Embryonic facial prominence (tissue), 1 donor: ENCODE measurements at regions not wholly inside any gene's neighbourhood (a gene's known extent, or its start where the extent isn't known, plus 50 kb on each side); places are given as distances from the start of the nearest gene placed in this dataset.
"Not testable (repeated sequence)": the region's sequence is repeated elsewhere in the genome, so short reads cannot be mapped to it uniquely, and the experiment has no call there.

Experiments used
- DNase-seq: peaks from one replicate; pipeline ENCODE4 v3.0.0-alpha.2; 2016; ENCODE audit errors: extremely low spot score

DNA sequence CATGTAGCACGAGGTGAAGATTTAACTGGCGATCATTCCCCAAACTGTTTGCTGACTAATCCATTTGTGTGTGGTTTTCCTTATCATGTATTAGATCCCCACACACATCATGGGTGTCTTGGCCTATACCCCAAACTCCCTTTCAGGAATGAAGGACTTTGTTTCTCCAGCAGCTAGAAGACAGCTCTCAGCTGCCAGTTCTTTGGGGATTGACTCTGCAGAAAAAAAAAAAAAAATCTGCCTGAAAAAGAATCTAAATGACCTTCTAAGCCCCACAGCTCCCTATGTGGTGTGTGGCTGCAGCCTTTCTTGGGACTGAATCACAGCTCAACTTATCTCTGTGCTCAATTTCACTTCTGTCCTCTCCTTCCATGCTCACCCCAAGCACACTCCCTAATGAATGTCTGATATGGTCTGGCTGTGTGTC is 256.3 kb upstream of the DUSP10 start:
- no peak for DNase-seq

DNA sequence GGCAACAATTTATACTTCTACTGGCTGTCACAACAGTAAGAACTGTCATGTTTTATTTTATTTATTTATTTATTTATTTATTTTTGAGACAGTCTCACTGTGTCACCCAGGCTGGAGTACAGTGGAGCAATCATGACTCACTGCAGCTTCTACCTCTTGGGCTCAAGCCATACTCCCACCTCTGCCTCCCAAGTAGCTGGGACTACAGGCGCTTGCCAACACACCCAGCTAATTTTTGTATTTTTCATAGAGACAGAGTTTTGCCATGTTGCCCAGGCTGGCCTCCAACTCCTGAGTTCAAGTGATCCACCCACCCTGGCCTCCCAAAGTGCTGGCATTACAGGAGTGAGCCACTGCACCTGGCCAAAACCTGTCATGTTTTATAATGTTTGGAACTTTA is 255.1 kb upstream of the DUSP10 start:
- not testable (repeated sequence) for DNase-seq

DNA sequence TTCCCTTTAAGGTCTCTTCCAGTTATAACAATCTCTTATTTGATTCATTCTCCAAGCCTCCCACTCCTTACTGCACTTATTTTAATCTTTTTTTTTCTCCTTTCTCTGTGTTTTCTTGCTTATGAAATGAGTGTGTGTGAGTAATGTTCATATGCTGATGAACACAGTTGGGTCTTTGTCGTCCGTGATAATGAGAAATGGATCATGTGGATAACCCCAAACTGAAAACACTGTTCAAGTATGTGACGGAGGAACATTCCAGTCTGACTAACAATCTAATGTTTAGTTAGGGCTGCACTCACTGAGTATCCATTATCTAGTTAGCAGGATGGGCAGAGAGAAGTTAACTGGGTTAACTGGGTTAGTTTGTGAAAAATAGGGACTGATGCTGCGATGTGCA is 253.1 kb upstream of the DUSP10 start:
- no peak for DNase-seq

DNA sequence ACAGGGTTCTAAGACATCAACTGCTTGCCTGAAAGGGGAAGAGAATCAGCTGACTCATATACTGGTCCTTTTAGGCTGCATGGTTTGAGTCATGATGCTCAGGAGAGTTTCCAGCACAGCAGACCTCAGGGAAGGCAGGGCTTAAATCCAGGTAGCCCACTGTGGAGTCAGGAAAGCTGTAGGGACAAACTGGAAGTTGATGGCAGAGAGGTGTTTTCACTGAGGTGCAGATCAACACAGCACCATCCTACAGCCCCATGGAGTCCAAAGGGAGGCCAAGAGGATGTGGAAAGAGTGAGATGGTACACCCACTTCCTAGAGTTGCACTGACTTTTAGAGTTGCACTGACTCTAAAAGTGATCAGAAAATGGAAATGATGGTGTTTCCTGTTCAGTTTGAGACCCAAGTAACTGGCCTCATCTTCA is 252.4 kb upstream of the DUSP10 start:
- no peak for DNase-seq

DNA sequence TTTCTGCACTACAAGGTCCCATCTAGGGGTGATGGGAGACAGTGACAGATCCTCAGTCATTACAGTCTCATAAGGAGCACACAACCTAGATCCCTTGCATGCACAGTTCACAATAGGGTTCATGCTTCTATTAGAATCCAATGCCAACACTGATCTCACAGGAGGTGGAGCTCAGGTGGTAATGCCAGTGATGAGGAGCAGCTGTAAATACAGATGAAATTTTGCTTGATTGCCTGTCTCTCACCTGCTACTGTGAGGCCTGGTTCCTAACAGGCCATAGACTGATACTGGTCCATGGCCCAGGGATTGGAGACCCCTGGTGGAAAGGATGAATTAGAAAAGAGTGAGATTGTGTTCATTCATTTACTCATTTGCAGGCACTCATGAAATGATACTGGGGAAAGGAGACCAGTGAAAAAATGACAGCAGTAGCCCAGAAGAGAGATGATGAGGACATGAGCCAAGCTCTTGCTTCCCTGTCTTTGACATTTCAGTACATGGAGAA is 251.6 kb upstream of the DUSP10 start:
- no peak for DNase-seq

DNA sequence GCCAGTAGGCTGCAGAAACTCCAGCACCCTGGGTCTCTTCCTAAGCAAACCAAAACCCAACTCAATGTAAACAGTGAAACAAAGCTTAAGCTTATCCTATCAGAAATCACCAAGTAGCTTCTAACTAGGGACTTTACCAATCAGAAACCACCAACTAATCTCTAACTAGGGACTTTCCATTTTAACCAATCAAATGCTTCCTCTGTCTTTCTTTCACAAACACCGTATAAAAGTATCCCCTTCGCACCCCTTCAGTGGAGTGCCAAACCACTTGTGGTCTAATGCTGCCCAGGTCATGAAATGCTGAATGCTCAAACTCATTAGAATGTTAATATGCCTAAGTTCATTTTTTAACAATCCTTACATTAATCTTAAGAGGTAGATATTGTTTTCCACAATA is 250.5 kb upstream of the DUSP10 start:
- DNase-seq = no peak

DNA sequence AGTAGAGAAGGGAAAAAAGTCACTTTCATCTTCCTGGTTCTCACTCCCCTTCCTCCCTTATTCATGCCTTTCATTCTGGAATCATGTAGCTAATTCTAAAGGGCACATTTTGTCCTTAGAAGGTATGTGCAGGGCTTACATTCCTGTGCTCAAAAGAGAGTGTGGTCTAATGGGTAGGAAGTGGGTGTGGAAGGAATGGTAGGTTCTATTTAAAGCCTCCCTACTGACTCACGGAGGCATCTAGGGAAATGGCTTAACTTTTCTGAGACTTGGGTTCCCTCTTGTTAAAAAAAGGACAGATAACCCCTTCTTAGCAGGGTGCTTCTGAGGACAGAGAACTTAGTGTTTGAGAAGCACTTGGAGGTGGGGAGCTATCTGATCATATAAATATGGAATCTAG is 249.3 kb upstream of the DUSP10 start:
- no peak for DNase-seq

DNA sequence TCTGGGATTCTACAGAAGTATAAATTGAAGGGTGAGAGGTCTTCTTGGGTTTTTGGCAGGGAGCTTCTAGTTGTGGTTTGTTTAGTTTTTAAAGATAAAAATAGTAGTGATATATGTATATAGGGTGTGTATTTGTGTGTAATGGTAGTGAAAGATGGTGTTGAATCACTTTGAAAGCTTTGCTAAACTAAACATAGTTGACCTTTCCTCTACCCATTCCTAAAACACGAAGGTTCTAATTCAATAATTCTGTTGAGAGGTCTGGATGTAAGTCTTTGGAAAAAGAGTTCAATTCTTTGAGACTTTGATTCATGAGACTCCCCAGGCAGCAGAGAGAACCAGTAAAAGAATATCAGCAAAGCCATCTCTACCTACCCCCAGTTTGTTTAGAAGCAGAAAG is 247.9 kb upstream of the DUSP10 start:
- DNase-seq = no peak

DNA sequence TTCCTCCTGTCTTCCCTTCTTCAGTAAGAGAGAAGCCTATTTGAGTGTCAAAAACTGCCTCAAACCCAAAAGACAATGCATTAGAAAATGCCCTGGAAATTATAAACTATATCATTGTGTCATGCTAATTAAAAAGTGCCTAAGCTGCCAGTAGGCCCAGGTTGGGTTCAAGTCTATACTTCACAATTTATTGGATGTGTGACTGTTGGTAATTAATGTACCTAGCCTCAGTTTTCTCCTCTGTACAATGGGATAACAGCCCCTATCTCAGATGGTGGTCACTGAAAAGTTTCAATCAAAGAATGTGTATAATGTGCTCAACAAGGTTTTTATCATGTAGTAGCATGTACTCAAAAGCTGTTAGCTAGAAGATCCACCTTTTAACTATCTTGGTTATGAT is 246.9 kb upstream of the DUSP10 start:
- DNase-seq = no peak

DNA sequence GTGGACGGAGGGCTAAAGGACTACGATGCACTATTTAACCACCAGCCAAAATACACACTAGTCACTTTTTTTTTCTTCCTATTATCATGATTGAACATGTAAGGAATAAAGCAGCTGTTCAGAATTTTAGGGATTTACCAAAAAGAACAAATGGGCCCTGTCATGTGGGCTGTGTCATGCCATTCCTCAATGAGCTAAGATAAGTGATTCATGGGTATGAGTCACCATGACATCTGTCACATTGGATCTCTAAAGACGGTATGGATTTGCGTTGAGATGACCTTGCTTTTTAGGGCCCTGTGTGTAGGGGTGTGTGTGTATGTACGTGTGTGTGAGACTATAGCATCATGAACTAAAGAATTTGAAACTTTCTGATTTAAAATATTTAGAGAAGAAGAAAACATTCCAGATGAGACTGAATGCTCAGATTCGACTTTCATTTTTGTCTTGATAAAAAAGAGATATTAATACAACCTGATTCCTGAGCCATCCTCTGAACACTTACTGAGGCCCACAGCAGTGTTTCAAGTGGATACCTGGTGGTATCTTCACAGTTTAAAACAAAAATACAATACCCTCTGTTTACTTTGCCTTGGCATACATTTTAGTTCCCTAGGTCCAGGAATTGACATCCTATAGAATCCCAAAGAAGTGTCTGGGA is 246.1 kb upstream of the DUSP10 start:
- no peak for DNase-seq

DNA sequence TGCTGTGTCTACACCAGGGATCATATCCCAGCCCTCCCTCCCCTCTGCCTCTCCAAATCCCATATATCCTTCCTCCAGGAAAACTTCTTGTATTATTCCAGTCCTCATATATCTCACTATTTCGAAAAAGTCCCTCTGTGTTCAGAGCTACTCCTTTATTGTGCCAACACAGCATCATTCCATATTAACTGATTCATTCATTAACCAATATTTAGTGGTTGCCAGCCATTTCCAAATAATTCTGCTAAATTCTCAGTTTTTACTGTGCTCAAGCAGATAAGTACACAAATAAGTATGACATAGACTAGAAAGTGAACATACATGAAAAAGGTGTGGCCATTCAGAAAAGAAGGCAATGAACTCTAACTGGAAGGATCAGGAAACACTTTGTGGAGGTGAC is 241.6 kb upstream of the DUSP10 start:
- no peak for DNase-seq

DNA sequence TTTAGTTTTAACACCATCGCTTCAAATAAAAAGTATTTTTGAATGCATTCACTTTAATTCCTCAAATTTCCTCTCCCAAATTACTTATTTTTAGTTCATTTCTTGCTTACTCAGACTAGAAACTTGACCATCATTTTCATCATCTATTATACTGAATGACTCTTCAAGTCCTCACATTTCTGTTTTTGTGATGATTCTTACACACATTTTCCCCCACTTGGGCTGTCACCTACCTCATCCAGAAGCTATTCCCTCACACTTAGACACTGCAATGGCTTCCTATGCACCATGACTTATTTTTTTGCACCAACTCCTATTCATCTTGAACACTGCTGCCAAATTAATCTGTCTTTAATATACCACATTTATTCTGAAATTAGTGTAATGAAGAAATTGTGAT is 239.6 kb upstream of the DUSP10 start:
- no peak for DNase-seq

DNA sequence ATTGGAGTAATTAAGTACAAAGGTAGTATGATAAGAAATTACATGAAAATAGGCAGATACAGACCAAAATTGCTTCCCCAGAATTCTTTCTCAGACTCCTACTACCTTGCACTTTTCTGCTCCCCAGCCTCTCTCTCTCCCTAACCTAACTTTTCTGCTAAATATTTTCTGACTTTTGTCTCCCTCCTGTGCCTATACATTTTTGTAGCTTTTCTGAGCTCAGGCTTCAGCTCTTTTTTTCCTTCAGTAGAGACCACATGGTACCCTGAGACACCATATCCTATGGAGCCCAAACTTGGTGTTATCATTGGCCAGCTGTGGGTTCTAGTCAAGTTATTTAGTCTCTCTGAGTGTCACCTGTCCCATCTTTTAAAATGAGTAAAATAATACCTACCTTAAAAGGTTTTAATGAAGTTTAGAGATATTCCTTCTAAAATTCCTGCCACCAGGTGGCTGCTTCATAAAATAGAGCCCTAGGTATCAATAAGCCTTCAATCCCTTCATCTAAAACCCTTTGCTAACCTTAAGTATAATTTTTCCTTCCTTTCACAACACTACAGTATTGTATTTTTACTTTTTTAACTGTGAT is 237.6 kb upstream of the DUSP10 start:
- DNase-seq = no peak

DNA sequence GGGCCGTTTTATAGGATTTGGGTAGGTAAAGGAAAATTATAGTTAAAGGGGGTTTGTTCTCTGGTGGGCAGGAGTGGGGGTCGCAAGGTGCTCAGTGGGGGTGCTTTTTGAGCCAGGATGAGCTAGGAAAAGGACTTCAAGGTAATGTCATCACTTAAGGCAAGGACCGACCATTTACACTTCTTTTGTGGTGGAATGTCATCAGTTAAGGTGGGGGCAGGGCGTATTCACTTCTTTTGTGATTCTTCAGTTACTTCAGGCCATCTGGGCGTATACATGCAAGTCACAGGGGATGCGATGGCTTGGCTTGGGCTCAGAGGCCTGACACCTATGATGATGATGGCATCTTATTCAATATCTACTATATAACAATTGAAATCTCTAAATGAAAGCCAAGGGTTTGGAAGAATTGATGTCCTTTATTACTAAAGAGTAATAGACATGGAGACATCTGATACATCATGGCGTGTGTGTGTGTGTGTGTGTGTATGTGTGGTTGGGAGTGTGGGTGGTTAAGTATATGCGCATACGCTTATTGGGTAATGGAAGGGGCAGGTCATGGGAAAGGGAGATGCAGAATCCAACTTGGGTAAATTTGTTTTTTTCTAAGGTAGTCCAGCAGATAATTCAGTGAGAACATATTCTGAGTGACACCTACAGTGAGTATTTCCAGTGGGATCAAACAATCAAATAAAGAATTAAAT is 236.9 kb upstream of the DUSP10 start:
- DNase-seq = not testable (repeated sequence)

DNA sequence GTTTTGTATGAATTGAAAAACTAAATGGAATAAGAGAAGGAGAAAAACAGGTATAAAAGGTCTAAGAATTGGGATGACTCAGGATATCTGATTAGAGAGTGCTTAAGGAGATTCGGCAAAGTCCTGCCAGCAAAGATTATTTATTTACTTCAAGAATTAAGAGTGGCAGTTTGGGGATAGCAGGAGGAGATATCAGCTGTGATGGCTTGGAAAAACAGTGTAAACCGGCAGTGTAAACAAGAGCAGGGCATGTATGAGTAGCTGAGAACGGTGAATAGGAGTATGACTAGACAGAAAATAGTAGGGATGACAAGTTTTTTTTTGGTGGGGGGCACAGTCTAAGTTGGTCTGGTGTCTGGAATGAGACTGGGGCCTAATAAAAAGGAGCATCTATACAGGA is 231.9 kb upstream of the DUSP10 start:
- DNase-seq = not testable (repeated sequence)

DNA sequence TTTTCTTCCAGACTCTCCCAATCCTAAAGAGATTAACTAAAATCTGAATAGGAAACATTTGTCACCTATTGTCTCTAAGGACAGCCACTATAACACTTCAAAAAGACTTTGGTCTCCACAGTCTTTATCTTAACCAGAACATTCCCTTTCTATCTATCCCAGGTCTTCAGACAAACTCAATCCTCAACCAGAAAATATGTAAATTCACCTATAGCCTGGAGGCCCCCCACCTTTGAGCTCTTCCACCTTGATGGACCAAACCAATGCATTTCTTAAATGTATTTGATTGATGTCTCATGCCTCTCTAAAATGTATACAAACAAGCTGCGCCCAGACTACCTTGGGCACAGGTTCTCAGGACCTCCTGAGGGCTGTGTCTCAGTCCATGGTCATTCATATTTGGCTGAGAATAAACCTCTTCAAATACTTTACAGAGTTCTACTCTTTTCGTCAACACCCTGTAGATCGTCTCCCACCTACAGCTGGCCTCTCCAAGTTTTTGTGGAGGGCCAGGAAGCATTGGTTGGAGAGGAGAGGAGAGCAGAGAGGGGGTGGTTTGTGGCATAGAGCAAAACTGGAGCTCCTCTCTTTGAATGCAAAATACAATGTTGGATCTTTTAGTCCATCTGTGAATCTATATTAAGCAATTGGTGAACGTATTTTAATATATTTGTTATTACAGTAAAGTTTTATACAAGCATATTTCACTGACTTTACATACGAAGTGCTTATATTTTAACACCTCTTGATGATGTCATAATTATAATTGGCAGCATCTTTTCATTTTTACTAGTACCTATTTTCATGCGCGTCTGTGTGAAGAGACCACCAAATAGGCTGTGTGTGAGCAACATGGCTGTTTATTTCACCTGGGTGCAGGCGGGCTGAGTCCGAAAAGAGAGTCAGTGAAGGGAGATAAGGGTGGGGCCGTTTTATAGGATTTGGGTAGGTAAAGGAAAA is 230.7 kb upstream of the DUSP10 start:
- DNase-seq = no peak

DNA sequence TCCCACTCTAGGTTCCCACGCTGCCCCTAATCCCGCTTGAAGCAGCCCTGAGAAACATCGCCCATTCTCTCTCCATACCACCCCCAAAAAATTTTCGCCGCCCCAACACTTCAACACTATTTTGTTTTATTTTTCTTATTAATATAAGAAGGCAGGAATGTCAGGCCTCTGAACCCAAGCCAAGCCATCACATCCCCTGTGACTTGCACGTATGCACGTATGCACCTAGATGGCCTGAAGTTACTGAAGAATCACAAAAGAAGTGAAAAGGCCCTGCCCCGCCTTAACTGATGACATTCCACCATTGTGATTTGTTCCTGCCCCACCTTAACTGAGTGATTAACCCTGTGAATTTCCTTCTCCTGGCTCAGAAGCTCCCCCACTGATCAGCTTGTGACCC is 229.1 kb upstream of the DUSP10 start:
- not testable (repeated sequence) for DNase-seq

DNA sequence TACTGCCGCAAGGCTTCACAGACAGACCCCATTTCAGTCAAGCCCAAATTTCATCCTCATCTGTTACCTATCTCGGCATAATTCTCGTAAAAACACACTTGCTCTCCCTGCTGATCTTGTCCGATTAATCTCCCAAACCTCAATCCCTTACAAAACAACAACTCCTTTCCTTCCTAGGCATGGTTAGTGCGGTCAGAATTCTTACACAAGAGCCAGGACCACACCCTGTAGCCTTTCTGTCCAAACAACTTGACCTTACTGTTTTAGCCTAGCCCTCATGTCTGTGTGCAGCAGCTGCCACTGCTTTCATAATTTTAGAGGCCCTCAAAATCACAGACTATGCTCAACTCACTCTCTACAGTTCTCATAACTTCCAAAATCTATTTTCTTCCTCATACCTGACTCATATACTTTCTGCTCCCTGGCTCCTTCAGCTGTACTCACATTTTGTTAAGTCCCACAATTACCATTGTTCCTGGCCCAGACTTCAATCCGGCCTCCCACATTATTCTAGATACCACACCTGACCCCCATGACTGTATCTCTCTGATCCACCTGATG is 227.5 kb upstream of the DUSP10 start:
- DNase-seq = not testable (repeated sequence)

DNA sequence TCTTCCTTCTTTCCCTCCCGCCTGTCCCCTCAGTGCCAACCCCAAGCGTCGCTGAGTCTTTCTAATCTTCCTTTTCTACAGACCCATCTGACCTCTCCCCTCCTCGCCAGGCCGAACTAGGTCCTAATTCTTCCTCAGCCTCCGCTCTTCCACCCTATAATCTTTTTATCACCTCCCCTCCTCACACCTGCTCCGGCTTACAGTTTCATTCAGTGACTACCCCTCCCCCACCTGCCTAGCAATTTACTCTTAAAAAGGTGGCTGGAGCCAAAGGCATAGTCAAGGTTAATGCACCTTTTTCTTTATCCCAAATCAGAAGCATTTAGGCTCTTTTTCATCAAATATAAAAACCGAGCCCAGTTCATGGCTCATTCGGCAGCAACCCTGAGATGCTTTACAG is 225.6 kb upstream of the DUSP10 start:
- not testable (repeated sequence) for DNase-seq

DNA sequence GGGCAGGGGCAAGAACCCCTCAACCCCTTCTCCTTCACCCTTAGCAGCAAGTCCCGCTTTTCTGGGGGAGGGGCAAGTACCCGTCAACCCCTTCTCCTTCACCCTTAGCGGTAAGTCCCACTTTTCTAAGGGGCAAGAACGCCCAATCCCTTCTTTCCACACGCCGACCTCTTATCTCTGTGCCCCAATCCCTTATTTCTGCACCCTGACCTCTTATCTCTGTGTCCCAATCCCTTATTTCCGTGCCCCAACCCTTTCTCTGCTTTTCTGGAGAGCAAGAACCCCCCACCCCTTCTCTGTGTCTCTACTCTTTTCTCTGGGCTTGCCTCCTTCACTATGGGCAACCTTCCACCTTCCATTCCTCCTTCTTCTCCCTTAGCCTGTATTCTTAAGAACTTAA is 225.0 kb upstream of the DUSP10 start:
- not testable (repeated sequence) for DNase-seq

DNA sequence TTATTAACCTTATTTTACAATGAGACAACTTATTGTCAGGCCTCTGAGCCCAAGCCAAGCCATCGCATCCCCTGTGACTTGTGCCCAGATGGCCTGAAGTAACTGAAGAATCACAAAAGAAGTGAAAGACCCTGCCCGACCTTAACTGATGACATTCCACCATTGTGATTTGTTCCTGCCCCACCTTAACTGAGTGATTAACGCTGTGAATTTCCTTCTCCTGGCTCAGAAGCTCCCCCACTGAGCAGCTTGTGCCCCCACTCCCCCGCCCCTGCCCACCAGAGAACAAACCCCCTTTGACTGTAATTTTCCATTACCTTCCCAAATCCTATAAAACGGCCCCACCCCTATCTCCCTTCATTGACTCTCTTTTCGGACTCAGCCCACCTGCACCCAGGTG is 224.0 kb upstream of the DUSP10 start:
- DNase-seq = not testable (repeated sequence)

DNA sequence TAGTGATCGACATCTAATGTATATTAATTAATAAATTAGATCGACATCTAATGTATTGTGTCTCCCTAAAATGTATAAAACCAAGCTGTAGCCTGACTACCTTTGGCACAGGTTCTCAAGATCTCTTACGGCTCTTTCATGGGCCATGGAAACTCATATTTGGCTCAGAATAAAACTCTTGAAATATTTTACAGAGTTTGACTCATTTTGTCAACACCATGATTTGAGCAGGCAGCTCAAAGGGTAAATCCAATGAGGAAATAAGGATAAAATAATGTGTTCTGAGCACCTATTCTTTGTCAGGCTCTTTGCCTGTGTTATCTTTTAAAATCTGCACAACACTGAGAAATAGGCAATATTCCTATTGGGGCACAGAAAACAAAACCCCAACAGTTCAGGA is 223.4 kb upstream of the DUSP10 start:
- no peak for DNase-seq
